Neuronal stem cell (in vitro differentiated cells): ENCODE measurements at regions not wholly inside any gene's neighbourhood (a gene's known extent, or its start where the extent isn't known, plus 50 kb on each side); places are given as distances from the start of the nearest gene placed in this dataset. TPM values are rescaled to one million over a fixed set of nuclear protein-coding genes. Genes with fewer than 3 reads are reported as not detected.

ENCODE experiments used
- small RNA-seq: library from polyadenylated mRNA; stranded (forward); fragments of <200 nt; extraction: miRNeasy Mini kit (QIAGEN cat#:217004); gene quantifications from one replicate; pipeline ENCODE3, GENCODE V24; 2013; ENCODE audit not compliant: insufficient read depth

Small RNA genes in the stretch of these regions (small RNA-seq; reads per million reads assigned to genes)
- not detected for gene RF00019
- not detected for gene RF00413
